SK-N-SH treated with all-trans-retinoic acid at 6 μM for 48 hours (cell line): ENCODE measurements at regions not wholly inside any gene's neighbourhood (a gene's known extent, or its start where the extent isn't known, plus 50 kb on each side); places are given as distances from the start of the nearest gene placed in this dataset.

Source experiments
- ATAC-seq: fragments of 200-7000 bp; cut with Tn5 transposase; 3 replicates; pipeline ENCODE4 v1.9.1; 2020; ENCODE audit warnings: mild to moderate bottlenecking, moderate library complexity
- ARNTL ChIP-seq: fragments of 450-650 bp; formaldehyde crosslinking; IDR thresholded peaks from 2 replicates; pipeline ENCODE4 v1.5.0; 2020; ENCODE audit warnings: low read depth, mild to moderate bottlenecking, moderate library complexity, borderline replicate concordance
- BACH2 ChIP-seq: fragments of 250-450 bp; sonication (Bioruptor Pico); IDR thresholded peaks from 2 replicates; pipeline ENCODE4 v1.9.0; 2021; ENCODE audit warnings: mild to moderate bottlenecking, borderline replicate concordance
- CREB5 ChIP-seq: fragments of 250-450 bp; sonication (Bioruptor Pico); IDR thresholded peaks from 2 replicates; pipeline ENCODE4 v1.5.1; 2020; ENCODE audit warnings: low read depth, mild to moderate bottlenecking, moderate library complexity
- CSDC2 ChIP-seq: fragments of 250-450 bp; sonication (Bioruptor Pico); IDR thresholded peaks from 2 replicates; pipeline ENCODE4 v1.5.0; 2020; ENCODE audit warnings: mild to moderate bottlenecking, moderate library complexity
- ESRRG ChIP-seq: fragments of 250-450 bp; sonication (Bioruptor Pico); IDR thresholded peaks from 2 replicates; pipeline ENCODE4 v1.6.1; 2021; ENCODE audit warnings: mild to moderate bottlenecking
- GLIS3 ChIP-seq: fragments of 250-450 bp; sonication (Bioruptor Pico); IDR thresholded peaks from 2 replicates; pipeline ENCODE4 v1.5.0; 2020; ENCODE audit warnings: mild to moderate bottlenecking, moderate library complexity
- ISL1 ChIP-seq: fragments of 250-450 bp; sonication (Bioruptor Pico); IDR thresholded peaks from 2 replicates; pipeline ENCODE4 v2.1.2; 2022; ENCODE audit warnings: mild to moderate bottlenecking, moderate library complexity
- OSR1 ChIP-seq: fragments of 250-450 bp; sonication (Bioruptor Pico); IDR thresholded peaks from 2 replicates; pipeline ENCODE4 v1.8.0; 2022; ENCODE audit warnings: moderate library complexity, mild to moderate bottlenecking, inconsistent platforms
- POU6F1 ChIP-seq: fragments of 250-450 bp; sonication (Bioruptor Pico); IDR thresholded peaks from 2 replicates; pipeline ENCODE4 v1.8.0; 2021; ENCODE audit warnings: low read depth, mild to moderate bottlenecking, moderate library complexity, borderline replicate concordance
- PPARA ChIP-seq: fragments of 250-450 bp; sonication (Bioruptor Pico); IDR thresholded peaks from 2 replicates; pipeline ENCODE4 v1.5.0; 2020; ENCODE audit warnings: mild to moderate bottlenecking, borderline replicate concordance
- RARB ChIP-seq: fragments of 250-450 bp; sonication (Bioruptor Pico); IDR thresholded peaks from 2 replicates; pipeline ENCODE4 v1.8.0; 2021; ENCODE audit warnings: mild to moderate bottlenecking, moderate library complexity
- SNAI2 ChIP-seq: fragments of 250-450 bp; sonication (Bioruptor Pico); IDR thresholded peaks from 2 replicates; pipeline ENCODE4 v1.5.0; 2020; ENCODE audit warnings: mild to moderate bottlenecking, moderate library complexity
- TCF4 ChIP-seq: fragments of 250-450 bp; sonication (Bioruptor Pico); IDR thresholded peaks from 2 replicates; pipeline ENCODE4 v1.8.0; 2021; ENCODE audit warnings: mild to moderate bottlenecking, moderate library complexity, borderline replicate concordance
- TOX ChIP-seq: fragments of 250-450 bp; sonication (Bioruptor Pico); IDR thresholded peaks from 2 replicates; pipeline ENCODE4 v1.8.0; 2021; ENCODE audit warnings: mild to moderate bottlenecking, moderate library complexity, borderline replicate concordance
- ZC3H10 ChIP-seq: fragments of 250-450 bp; sonication (Bioruptor Pico); IDR thresholded peaks from 2 replicates; pipeline ENCODE4 v1.5.1; 2021; ENCODE audit warnings: mild to moderate bottlenecking, moderate library complexity
- ZFP3 ChIP-seq: fragments of 250-450 bp; sonication (Bioruptor Pico); IDR thresholded peaks from 2 replicates; pipeline ENCODE4 v1.5.0; 2020; ENCODE audit warnings: mild to moderate bottlenecking, moderate library complexity
- ZNF565 ChIP-seq: fragments of 450-650 bp; formaldehyde crosslinking; conservative IDR thresholded peaks from 2 replicates; pipeline ENCODE4 v1.5.0; 2020; ENCODE audit warnings: low read depth, mild to moderate bottlenecking, moderate library complexity
- ZNF8 ChIP-seq: fragments of 450-650 bp; formaldehyde crosslinking; IDR thresholded peaks from 2 replicates; pipeline ENCODE4 v1.5.0; 2020; ENCODE audit warnings: mild to moderate bottlenecking, moderate library complexity
- TF ChIP-seq, protein P1 (sequence below): fragments of 250-450 bp; sonication (Bioruptor Pico); IDR thresholded peaks from 2 replicates; pipeline ENCODE4 v1.5.0; 2020; ENCODE audit warnings: mild to moderate bottlenecking, moderate library complexity
- TF ChIP-seq, protein P2 (sequence below): fragments of 250-450 bp; sonication (Bioruptor Pico); IDR thresholded peaks from 2 replicates; pipeline ENCODE4 v1.8.0; 2020; ENCODE audit warnings: mild to moderate bottlenecking, moderate library complexity, borderline replicate concordance

DNA sequence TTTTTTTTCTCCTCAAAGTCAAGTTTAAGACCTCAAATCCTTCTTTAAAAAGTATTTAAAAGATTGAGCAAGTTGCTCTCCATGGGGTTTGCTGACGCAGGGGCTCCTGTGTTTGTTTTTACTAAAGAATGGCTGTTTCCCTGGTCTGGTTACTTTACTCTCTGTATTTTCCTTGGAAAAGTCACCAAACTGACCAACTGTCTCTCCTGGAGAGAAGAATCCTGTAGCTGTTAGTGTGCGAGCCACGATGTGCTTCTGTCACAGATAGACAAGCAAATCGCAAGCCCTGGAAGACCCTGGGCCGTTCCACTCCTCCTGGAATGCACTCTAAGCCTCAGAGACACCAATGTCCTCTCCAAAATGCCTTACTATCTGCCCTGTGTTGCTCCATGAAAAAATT lies 212.1 kb downstream of the CHIC2 start:
- ATAC-seq = no peak
- TF ChIP-seq SNAI2 (CRISPR knock-in tag) (no peak), ESRRG (CRISPR knock-in tag) (no peak), ZFP3 (CRISPR knock-in tag) (no peak)

- no peak for TF ChIP-seq TCF4 (CRISPR knock-in tag)
- TF ChIP-seq OSR1 (CRISPR knock-in tag) = no peak
- no peak for TF ChIP-seq POU6F1 (CRISPR knock-in tag)
- ATAC-seq = no peak
These were observed 216.4 kb downstream of the CHIC2 start for GRCh38 chr4:53847965-53848364.

DNA sequence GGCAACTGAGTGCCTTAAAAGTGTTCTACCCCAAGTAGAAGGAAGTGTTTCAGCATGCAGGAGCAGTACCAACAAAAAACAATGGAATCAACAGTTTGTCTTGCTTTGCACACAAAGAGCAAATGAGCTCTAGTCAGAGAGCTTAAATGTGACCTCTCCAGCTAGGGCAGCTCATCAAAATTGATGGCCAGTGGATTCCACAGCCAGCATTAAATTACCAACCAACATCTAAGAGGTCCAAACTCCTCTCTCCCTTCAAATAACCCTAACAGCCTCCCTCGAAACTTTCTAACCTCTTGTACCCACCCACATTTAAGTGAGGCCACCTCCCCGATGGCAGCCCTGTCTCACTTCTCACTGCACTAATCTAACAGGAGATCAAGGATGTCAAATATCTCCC lies 219.9 kb downstream of the CHIC2 start:
- no peak for ATAC-seq
- no peak for TF ChIP-seq CSDC2 (CRISPR knock-in tag)
- TF ChIP-seq, protein P1, sequence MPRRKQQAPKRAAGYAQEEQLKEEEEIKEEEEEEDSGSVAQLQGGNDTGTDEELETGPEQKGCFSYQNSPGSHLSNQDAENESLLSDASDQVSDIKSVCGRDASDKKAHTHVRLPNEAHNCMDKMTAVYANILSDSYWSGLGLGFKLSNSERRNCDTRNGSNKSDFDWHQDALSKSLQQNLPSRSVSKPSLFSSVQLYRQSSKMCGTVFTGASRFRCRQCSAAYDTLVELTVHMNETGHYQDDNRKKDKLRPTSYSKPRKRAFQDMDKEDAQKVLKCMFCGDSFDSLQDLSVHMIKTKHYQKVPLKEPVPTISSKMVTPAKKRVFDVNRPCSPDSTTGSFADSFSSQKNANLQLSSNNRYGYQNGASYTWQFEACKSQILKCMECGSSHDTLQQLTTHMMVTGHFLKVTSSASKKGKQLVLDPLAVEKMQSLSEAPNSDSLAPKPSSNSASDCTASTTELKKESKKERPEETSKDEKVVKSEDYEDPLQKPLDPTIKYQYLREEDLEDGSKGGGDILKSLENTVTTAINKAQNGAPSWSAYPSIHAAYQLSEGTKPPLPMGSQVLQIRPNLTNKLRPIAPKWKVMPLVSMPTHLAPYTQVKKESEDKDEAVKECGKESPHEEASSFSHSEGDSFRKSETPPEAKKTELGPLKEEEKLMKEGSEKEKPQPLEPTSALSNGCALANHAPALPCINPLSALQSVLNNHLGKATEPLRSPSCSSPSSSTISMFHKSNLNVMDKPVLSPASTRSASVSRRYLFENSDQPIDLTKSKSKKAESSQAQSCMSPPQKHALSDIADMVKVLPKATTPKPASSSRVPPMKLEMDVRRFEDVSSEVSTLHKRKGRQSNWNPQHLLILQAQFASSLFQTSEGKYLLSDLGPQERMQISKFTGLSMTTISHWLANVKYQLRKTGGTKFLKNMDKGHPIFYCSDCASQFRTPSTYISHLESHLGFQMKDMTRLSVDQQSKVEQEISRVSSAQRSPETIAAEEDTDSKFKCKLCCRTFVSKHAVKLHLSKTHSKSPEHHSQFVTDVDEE (CRISPR knock-in tag) = no peak
- TF ChIP-seq, protein P2, sequence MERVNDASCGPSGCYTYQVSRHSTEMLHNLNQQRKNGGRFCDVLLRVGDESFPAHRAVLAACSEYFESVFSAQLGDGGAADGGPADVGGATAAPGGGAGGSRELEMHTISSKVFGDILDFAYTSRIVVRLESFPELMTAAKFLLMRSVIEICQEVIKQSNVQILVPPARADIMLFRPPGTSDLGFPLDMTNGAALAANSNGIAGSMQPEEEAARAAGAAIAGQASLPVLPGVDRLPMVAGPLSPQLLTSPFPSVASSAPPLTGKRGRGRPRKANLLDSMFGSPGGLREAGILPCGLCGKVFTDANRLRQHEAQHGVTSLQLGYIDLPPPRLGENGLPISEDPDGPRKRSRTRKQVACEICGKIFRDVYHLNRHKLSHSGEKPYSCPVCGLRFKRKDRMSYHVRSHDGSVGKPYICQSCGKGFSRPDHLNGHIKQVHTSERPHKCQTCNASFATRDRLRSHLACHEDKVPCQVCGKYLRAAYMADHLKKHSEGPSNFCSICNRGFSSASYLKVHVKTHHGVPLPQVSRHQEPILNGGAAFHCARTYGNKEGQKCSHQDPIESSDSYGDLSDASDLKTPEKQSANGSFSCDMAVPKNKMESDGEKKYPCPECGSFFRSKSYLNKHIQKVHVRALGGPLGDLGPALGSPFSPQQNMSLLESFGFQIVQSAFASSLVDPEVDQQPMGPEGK (CRISPR knock-in tag) = no peak
- no peak for TF ChIP-seq PPARA
- TF ChIP-seq SNAI2 (CRISPR knock-in tag) = no peak
- TF ChIP-seq ZNF565 (CRISPR knock-in tag) = no peak
- no peak for TF ChIP-seq OSR1 (CRISPR knock-in tag)
- no peak for TF ChIP-seq TOX (CRISPR knock-in tag)
- no peak for TF ChIP-seq POU6F1 (CRISPR knock-in tag)
- TF ChIP-seq ISL1 (CRISPR knock-in tag) = no peak
- no peak for TF ChIP-seq ZFP3 (CRISPR knock-in tag)
- TF ChIP-seq ZC3H10 = no peak
- TF ChIP-seq TCF4 (CRISPR knock-in tag) = no peak
- TF ChIP-seq RARB (CRISPR knock-in tag) = no peak
- no peak for TF ChIP-seq ARNTL

GRCh38 chr4:53844133-53844532 lies 220.3 kb downstream of the CHIC2 start:
- no peak for ATAC-seq
- no peak for TF ChIP-seq PPARA
- no peak for TF ChIP-seq CREB5
- TF ChIP-seq, protein P2 (CRISPR knock-in tag) = no peak
- TF ChIP-seq CSDC2 (CRISPR knock-in tag) = no peak
- no peak for TF ChIP-seq OSR1 (CRISPR knock-in tag)
- TF ChIP-seq, protein P1 (CRISPR knock-in tag) = no peak
- no peak for TF ChIP-seq ARNTL
- TF ChIP-seq ZC3H10 = no peak
- no peak for TF ChIP-seq TOX (CRISPR knock-in tag)
- TF ChIP-seq ESRRG (CRISPR knock-in tag) = no peak
- TF ChIP-seq GLIS3 (CRISPR knock-in tag) = no peak
- no peak for TF ChIP-seq ZNF565 (CRISPR knock-in tag)
- TF ChIP-seq ZNF8 (CRISPR knock-in tag) = no peak
- TF ChIP-seq TCF4 (CRISPR knock-in tag) = no peak
- no peak for TF ChIP-seq ZFP3 (CRISPR knock-in tag)
- no peak for TF ChIP-seq BACH2
